HCT116 (cell line): ENCODE measurements at regions not wholly inside any gene's neighbourhood (a gene's known extent, or its start where the extent isn't known, plus 50 kb on each side); places are given as distances from the start of the nearest gene placed in this dataset.
A peak's percentile ranks its signal among the peaks of the same experiment; 100 is the strongest.

ENCODE experiments used
- ATAC-seq: fragments of 200-7000 bp; cut with Tn5 transposase; 2 replicates; pipeline ENCODE4 v1.9.1; 2020; ENCODE audit warnings: mild to moderate bottlenecking, moderate library complexity
- BruUV-seq: library from RNA; stranded (reverse); fragments of 400-500 nt; replicated peaks from 2 replicates; lab custom pipeline; 2021; lab: Mats Ljungman, UMichigan
- CTCF ChIA-PET: fragments of 300-600 bp; sonication (Branson Sonifier 250); formaldehyde crosslinking; loops from one replicate; lab custom pipeline; 2021; ENCODE audit warnings: antibody characterized with exemption; lab: Charles Lee
- POLR2A ChIA-PET: fragments of 300-600, 350-600 bp; sonication (Branson Sonifier 250); formaldehyde crosslinking; loops from one replicate; lab custom pipeline; 2021; ENCODE audit warnings: antibody characterized with exemption; lab: Charles Lee
- RAD21 ChIA-PET, 2 experiments: fragments of 300-600 bp; sonication (Branson Sonifier 250); formaldehyde crosslinking; loops; one replicate each; lab custom pipeline; 2023; ENCODE audit warnings: low total read pairs in 2 of 2; ENCODE audit not compliant: uncharacterized antibody in 2 of 2, unreplicated experiment in 2 of 2, low non-redundant PET in 1 of 2; lab: Charles Lee
- DNase-seq: peaks from one replicate; pipeline ENCODE4 v3.0.0-alpha.2; 2010; ENCODE audit warnings: low read depth, low spot score
- H2AFZ ChIP-seq: fragments of 200-600 bp; shearing (Covaris generic), sonication (generic); 2 replicates; pipeline ENCODE4 v1.6.1; 2017; ENCODE audit warnings: low read depth, mixed run types, mixed read lengths, antibody characterized with exemption, low read length; ENCODE audit not compliant: poor library complexity, severe bottlenecking
- H3K27ac ChIP-seq: 2 replicates; pipeline ENCODE4 v1.5.1; 2012; ENCODE audit warnings: low read depth, low read length
- H3K27me3 ChIP-seq: fragments of 200-600 bp; sonication (generic); 2 replicates; pipeline ENCODE4 v1.6.1; 2016; ENCODE audit warnings: mixed run types, low read length, mixed read lengths; ENCODE audit not compliant: insufficient read depth
- H3K36me3 ChIP-seq, 2 experiments: fragments of 200-500 bp in 1 of 2; fragments of 200-600 bp in 1 of 2; sonication (Bioruptor generic) in 1 of 2; sonication (generic) in 1 of 2; 2 replicates each; pipeline versions ENCODE4 v1.5.1 to v1.6.1; 2014 to 2016; ENCODE audit warnings: low read length in 2 of 2, inconsistent platforms in 1 of 2, mixed read lengths in 1 of 2, mixed run types in 1 of 2; ENCODE audit not compliant: insufficient read depth in 2 of 2, control insufficient read depth in 1 of 2
- H3K4me1 ChIP-seq, 2 experiments: fragments of 200-600 bp in 1 of 2; sonication (generic) in 1 of 2; 2 replicates each; pipeline versions ENCODE4 v1.5.1 to v1.6.1; 2012 to 2017; ENCODE audit warnings: low read length in 2 of 2, inconsistent platforms in 1 of 2, mild to moderate bottlenecking in 1 of 2, mixed read lengths in 1 of 2, mixed run types in 1 of 2, moderate library complexity in 1 of 2; ENCODE audit not compliant: insufficient read depth in 2 of 2, control insufficient read depth in 1 of 2
- H3K4me2 ChIP-seq: fragments of 200-600 bp; sonication (generic); 2 replicates; pipeline ENCODE4 v1.6.1; 2017; ENCODE audit warnings: mixed run types, low read length, mixed read lengths
- H3K4me3 ChIP-seq, 2 experiments: fragments of 200-600 bp in 1 of 2; sonication (generic) in 1 of 2; replicated peaks in 1 of 2; 2 replicates each; pipeline ENCODE4 v1.5.1; 2011 to 2016; ENCODE audit warnings: low read length in 2 of 2, control low read depth in 1 of 2, low read depth in 1 of 2, mild to moderate bottlenecking in 1 of 2, mixed read lengths in 1 of 2, mixed run types in 1 of 2
- H3K79me2 ChIP-seq: fragments of 200-600 bp; sonication (generic); 2 replicates; pipeline ENCODE4 v1.6.1; 2017; ENCODE audit warnings: mild to moderate bottlenecking, mixed run types, low read length, moderate library complexity, mixed read lengths; ENCODE audit not compliant: insufficient read depth
- H3K9ac ChIP-seq: fragments of 200-600 bp; sonication (generic); 2 replicates; pipeline ENCODE4 v1.6.1; 2016; ENCODE audit warnings: low read length, mixed read lengths
- H3K9me2 ChIP-seq: fragments of 200-600 bp; sonication (generic), shearing (Covaris generic); 2 replicates; pipeline ENCODE4 v1.6.1; 2017; ENCODE audit warnings: mixed run types, mild to moderate bottlenecking, moderate library complexity; ENCODE audit not compliant: insufficient read depth
- H3K9me3 ChIP-seq, 2 experiments: fragments of 200-500 bp in 1 of 2; fragments of 200-600 bp in 1 of 2; sonication (Bioruptor generic) in 1 of 2; sonication (generic) in 1 of 2; 2 replicates each; pipeline ENCODE4 v1.6.1; 2014 to 2017; ENCODE audit warnings: low read length in 2 of 2, mixed read lengths in 2 of 2, inconsistent platforms in 1 of 2, low read depth in 1 of 2, mild to moderate bottlenecking in 1 of 2, mixed run types in 1 of 2, moderate library complexity in 1 of 2; ENCODE audit not compliant: control insufficient read depth in 1 of 2, insufficient read depth in 1 of 2
- H4K20me1 ChIP-seq: fragments of 200-600 bp; sonication (generic), shearing (Covaris generic); 2 replicates; pipeline ENCODE4 v1.6.1; 2017; ENCODE audit warnings: mixed run types, mild to moderate bottlenecking, moderate library complexity; ENCODE audit not compliant: insufficient read depth
- ATF3 ChIP-seq: IDR thresholded peaks from 2 replicates; pipeline ENCODE4 v1.6.1; 2012
- CBX3 ChIP-seq: IDR thresholded peaks from 2 replicates; pipeline ENCODE4 v1.6.1; 2012; ENCODE audit warnings: low read depth
- CEBPB ChIP-seq: IDR thresholded peaks from 2 replicates; pipeline ENCODE4 v1.6.1; 2012; ENCODE audit warnings: low read depth
- CTCF ChIP-seq, 3 experiments: fragments of 200-600 bp in 1 of 3; sonication (generic) in 1 of 3; IDR thresholded peaks in 2 of 3; conservative IDR thresholded peaks in 1 of 3; 2 replicates each; pipeline ENCODE4 v1.5.1; 2012 to 2017; ENCODE audit warnings: low read depth in 2 of 3, low read length in 2 of 3, antibody characterized with exemption in 1 of 3, borderline replicate concordance in 1 of 3, control low read depth in 1 of 3, mild to moderate bottlenecking in 1 of 3, mixed read lengths in 1 of 3, mixed run types in 1 of 3, moderate library complexity in 1 of 3; ENCODE audit not compliant: insufficient read depth in 1 of 3
- ELF1 ChIP-seq: IDR thresholded peaks from 2 replicates; pipeline ENCODE4 v1.6.1; 2012; ENCODE audit warnings: low read depth, borderline replicate concordance
- EZH2 ChIP-seq: fragments of 200-600 bp; sonication (generic); IDR thresholded peaks from 2 replicates; pipeline ENCODE4 v1.6.1; 2017; ENCODE audit warnings: antibody characterized with exemption, mixed run types
- EZH2phosphoT487 ChIP-seq: fragments of 200-600 bp; IDR thresholded peaks from 2 replicates; pipeline ENCODE4 v1.6.1; 2018; ENCODE audit warnings: antibody characterized with exemption, borderline replicate concordance
- FOSL1 ChIP-seq: IDR thresholded peaks from 2 replicates; pipeline ENCODE4 v1.6.1; 2012; ENCODE audit warnings: low read depth
- JUND ChIP-seq: IDR thresholded peaks from 2 replicates; pipeline ENCODE4 v1.6.1; 2012
- MAX ChIP-seq: IDR thresholded peaks from 2 replicates; pipeline ENCODE4 v1.6.1; 2012
- POLR2AphosphoS5 ChIP-seq: IDR thresholded peaks from 2 replicates; pipeline ENCODE4 v1.6.1; 2011; ENCODE audit warnings: mild to moderate bottlenecking, low read depth, low read length, moderate library complexity
- RAD21 ChIP-seq: IDR thresholded peaks from 2 replicates; pipeline ENCODE4 v1.6.1; 2012; ENCODE audit warnings: low read depth, mild to moderate bottlenecking
- REST ChIP-seq: IDR thresholded peaks from 2 replicates; pipeline ENCODE4 v1.6.1; 2012; ENCODE audit warnings: low read depth
- SIN3A ChIP-seq: IDR thresholded peaks from 2 replicates; pipeline ENCODE4 v1.6.1; 2012; ENCODE audit warnings: low read depth
- SP1 ChIP-seq: IDR thresholded peaks from 2 replicates; pipeline ENCODE4 v1.6.1; 2012; ENCODE audit warnings: low read depth
- SRF ChIP-seq: IDR thresholded peaks from 2 replicates; pipeline ENCODE4 v1.6.1; 2012; ENCODE audit warnings: low read depth
- TCF7L2 ChIP-seq: IDR thresholded peaks from 2 replicates; pipeline ENCODE4 v1.7.0; 2011; ENCODE audit warnings: borderline replicate concordance, inconsistent platforms; ENCODE audit not compliant: insufficient read depth, insufficient read length; ENCODE audit errors: extremely low read depth
- YY1 ChIP-seq: IDR thresholded peaks from 2 replicates; pipeline ENCODE4 v1.6.1; 2011; ENCODE audit warnings: low read length, low read depth, moderate library complexity, mild to moderate bottlenecking; ENCODE audit not compliant: insufficient replicate concordance; ENCODE audit errors: extremely low read depth
- ZBTB33 ChIP-seq: IDR thresholded peaks from 2 replicates; pipeline ENCODE4 v1.6.1; 2011; ENCODE audit warnings: mild to moderate bottlenecking, low read length, moderate library complexity; ENCODE audit not compliant: insufficient replicate concordance; ENCODE audit errors: extremely low read depth
- ZFX ChIP-seq: fragments of 450-650 bp; IDR thresholded peaks from 2 replicates; pipeline ENCODE4 v1.6.1; 2017
- ZNF274 ChIP-seq: fragments of 200-500 bp; sonication (Bioruptor generic); IDR thresholded peaks from 2 replicates; pipeline ENCODE4 v1.6.1; 2014; ENCODE audit warnings: mild to moderate bottlenecking, low read depth, low read length, inconsistent platforms
- intact Hi-C: fragments of 100-400 bp; cut with micrococcal nuclease; formaldehyde crosslinking; loops from 2 replicates; pipeline ENCODE4 v1.10.0; 2022

- no peaks in the 10 kb centered on the region for H3K36me3 ChIP-seq
- POLR2A ChIA-PET: interaction anchor here (1.1 kb wide), 1 partner anchor 11 kb away, joined by 3 read pairs; no protein-coding TSS in a partner anchor
- H3K4me3 ChIP-seq: peak overlapping the region in 1 of 2 experiments; percentile 11; a peak in 1 of 4 replicates
- peak; percentile 92 for ATAC-seq
- CTCF ChIA-PET: no interaction called here
- no peak overlapping the region for H3K9ac ChIP-seq
- intact Hi-C loops: no loop called here
- H4K20me1 ChIP-seq: no peaks in the 10 kb centered on the region
- no peaks in the 10 kb centered on the region for H3K9me3 ChIP-seq
- no peaks in the 10 kb centered on the region; the same call in 1 of the 2 replicates for H3K9me2 ChIP-seq
- no peaks in the 10 kb centered on the region for H3K79me2 ChIP-seq
- BruUV-seq: no TSS peak
- no peak overlapping the region for H3K27ac ChIP-seq
- DNase-seq: peak; percentile 88
- peak overlapping the region; percentile 97 for H2AFZ ChIP-seq
- H3K4me1 ChIP-seq: peaks cover 10 to 22% of the 10 kb centered on the region in 2 experiments; a peak in 3 of 4 replicates
- H3K27me3 ChIP-seq: no peaks in the 10 kb centered on the region
- RAD21 ChIA-PET: no interaction called here
- H3K4me2 ChIP-seq: peak overlapping the region; percentile 64
- TF ChIP-seq CEBPB (peak; percentile 44; the same call in 1 of the 2 replicates), POLR2AphosphoS5 (no peak), ZFX (no peak), TCF7L2 (no peak), EZH2phosphoT487 (no peak), RAD21 (peak; percentile 73), CBX3 (peak; percentile 81; the same call in 1 of the 2 replicates), SIN3A (no peak), SRF (no peak), CTCF (IDR thresholded peaks at IDR 0.05 in 2 of 3, conservative IDR thresholded peaks at IDR 0.05 in 1 of 3; ENCODE audit: borderline replicate concordance in 1 of 3, insufficient read depth in 1 of 3, low read depth in 2 of 3, low read length in 2 of 3) (peak; percentile 22 to 44 (median 43); a peak in 4 of 6 replicates), ZNF274 (no peak), REST (no peak), ELF1 (no peak), ATF3 (peak; percentile 43; the same call in 1 of the 2 replicates), SP1 (no peak; the same call in 1 of the 2 replicates), ZBTB33 (no peak), EZH2 (no peak), FOSL1 (peak; percentile 75), YY1 (peak; percentile 62), JUND (peak; percentile 77), MAX (peak; percentile 62)
Measured at GRCh38 chr5:39648848-39649227, 224.1 kb upstream of the DAB2 start.
